Endothelial cell of umbilical vein (primary cell): ENCODE measurements at regions not wholly inside any gene's neighbourhood (a gene's known extent, or its start where the extent isn't known, plus 50 kb on each side); places are given as distances from the start of the nearest gene placed in this dataset.

Experiments used
- BruUV-seq: library from RNA; stranded (reverse); fragments of 400-500 nt; replicated peaks from 2 replicates; lab custom pipeline; 2021; lab: Mats Ljungman, UMichigan
- CTCF ChIA-PET: fragments of 300-600, 350-600 bp; sonication (Branson Sonifier 250); formaldehyde crosslinking; loops from one replicate; lab custom pipeline; 2021; ENCODE audit warnings: antibody characterized with exemption, inconsistent platforms; lab: Charles Lee
- POLR2A ChIA-PET: fragments of 300-600, 350-600 bp; sonication (Branson Sonifier 250); formaldehyde crosslinking; loops from one replicate; lab custom pipeline; 2021; ENCODE audit warnings: antibody characterized with exemption, inconsistent platforms; lab: Charles Lee
- DNase-seq: peaks from one replicate; pipeline ENCODE4 v3.0.0-alpha.2; 2011; ENCODE audit warnings: low read depth, low spot score
- FAIRE-seq: peaks from 2 replicates; lab custom pipeline; 2011; peaks lifted over from hg19 to GRCh38; lab: Jason Lieb, UNC
- H2AFZ ChIP-seq: 2 replicates; pipeline ENCODE4 v1.6.0; 2012; ENCODE audit warnings: low read depth, low read length, control low read depth, inconsistent platforms
- H3K27ac ChIP-seq: 2 replicates; pipeline ENCODE4 v1.5.1; 2011; ENCODE audit warnings: low read depth, mild to moderate bottlenecking, control low read depth, low read length, moderate library complexity; ENCODE audit not compliant: insufficient read depth
- H3K27me3 ChIP-seq, 2 experiments: 2 replicates each; pipeline versions ENCODE4 v1.6.0 to v1.6.1; 2011; ENCODE audit warnings: low read length in 2 of 2, mixed read lengths in 1 of 2; ENCODE audit not compliant: control insufficient read depth in 2 of 2, insufficient read depth in 2 of 2
- H3K36me3 ChIP-seq, 2 experiments: 2 replicates in 1 of 2; 3 replicates in 1 of 2; pipeline ENCODE4 v1.5.1; 2011; ENCODE audit warnings: low read length in 2 of 2, mild to moderate bottlenecking in 1 of 2, moderate library complexity in 1 of 2; ENCODE audit not compliant: control insufficient read depth in 2 of 2, insufficient read depth in 2 of 2; ENCODE audit errors: extremely low read depth in 1 of 2
- H3K4me1 ChIP-seq: 3 replicates; pipeline ENCODE4 v1.5.1; 2011; ENCODE audit warnings: mild to moderate bottlenecking, low read length; ENCODE audit not compliant: control insufficient read depth, insufficient read depth; ENCODE audit errors: extremely low read depth
- H3K4me2 ChIP-seq: 2 replicates; pipeline ENCODE4 v1.6.1; 2011; ENCODE audit warnings: low read length, control low read depth, mixed read lengths; ENCODE audit not compliant: insufficient read depth
- H3K4me3 ChIP-seq, 3 experiments: fragments of 200-600 bp in 1 of 3; sonication (generic), shearing (Covaris generic) in 1 of 3; replicated peaks in 1 of 3; 2 replicates each; pipeline ENCODE4 v1.5.1; 2011 to 2016; ENCODE audit warnings: control low read depth in 3 of 3, low read length in 3 of 3, mild to moderate bottlenecking in 2 of 3, inconsistent platforms in 1 of 3, low read depth in 1 of 3, moderate library complexity in 1 of 3; ENCODE audit not compliant: insufficient read depth in 1 of 3
- H3K79me2 ChIP-seq: 2 replicates; pipeline ENCODE4 v1.6.0; 2012; ENCODE audit warnings: low read length, inconsistent platforms; ENCODE audit not compliant: control insufficient read depth, insufficient read depth
- H3K9ac ChIP-seq: replicated peaks from 2 replicates; pipeline ENCODE3; 2011; ENCODE audit warnings: low read length, control low read depth; ENCODE audit not compliant: insufficient read depth; ENCODE audit errors: extremely low read depth
- H3K9me1 ChIP-seq: replicated peaks from 3 replicates; pipeline ENCODE4 v1.6.0; 2011; ENCODE audit warnings: mild to moderate bottlenecking, low read length; ENCODE audit not compliant: control insufficient read depth, insufficient read depth; ENCODE audit errors: extremely low read depth
- H3K9me3 ChIP-seq: replicated peaks from 2 replicates; pipeline ENCODE4 v1.5.1; 2012; ENCODE audit warnings: low read length, inconsistent platforms; ENCODE audit not compliant: control insufficient read depth, insufficient read depth
- H4K20me1 ChIP-seq: replicated peaks from 2 replicates; pipeline ENCODE3; 2011; ENCODE audit warnings: mild to moderate bottlenecking, low read length; ENCODE audit not compliant: control insufficient read depth, insufficient read depth; ENCODE audit errors: extremely low read depth
- CTCF ChIP-seq, 2 donors: IDR thresholded peaks; 1 replicate in 1 of 2; 2 replicates in 1 of 2; pipeline ENCODE4 v1.5.1; 2011; ENCODE audit warnings: low read length in 2 of 2, mild to moderate bottlenecking in 2 of 2, moderate library complexity in 2 of 2, control low read depth in 1 of 2, inconsistent platforms in 1 of 2, low read depth in 1 of 2; ENCODE audit not compliant: insufficient read depth in 1 of 2; ENCODE audit errors: extremely low read depth in 1 of 2
- EZH2 ChIP-seq: IDR thresholded peaks from 2 replicates; pipeline ENCODE4 v1.6.1; 2012; ENCODE audit warnings: borderline replicate concordance, low read depth, mild to moderate bottlenecking, moderate library complexity, low read length, inconsistent platforms; ENCODE audit not compliant: severe bottlenecking
- FOS ChIP-seq: IDR thresholded peaks from 2 replicates; pipeline ENCODE4 v1.6.1; 2011; ENCODE audit warnings: mild to moderate bottlenecking, low read length, moderate library complexity, borderline replicate concordance; ENCODE audit not compliant: insufficient read depth
- GATA2 ChIP-seq: IDR thresholded peaks from 2 replicates; pipeline ENCODE4 v1.7.0; 2011; ENCODE audit warnings: low read depth, mild to moderate bottlenecking, moderate library complexity, mixed read lengths, low read length; ENCODE audit not compliant: insufficient read length, insufficient read depth
- JUN ChIP-seq: IDR thresholded peaks from 2 replicates; pipeline ENCODE4 v1.6.1; 2011; ENCODE audit warnings: borderline replicate concordance, low read depth; ENCODE audit not compliant: insufficient read length, insufficient read depth
- MAX ChIP-seq: IDR thresholded peaks from 2 replicates; pipeline ENCODE4 v1.6.1; 2011; ENCODE audit not compliant: insufficient read depth, insufficient read length
- MYC ChIP-seq: IDR thresholded peaks from one replicate; pipeline ENCODE4 v1.6.1; 2011; ENCODE audit warnings: mild to moderate bottlenecking, low read depth, low read length
- POLR2A ChIP-seq: IDR thresholded peaks from 2 replicates; pipeline ENCODE4 v1.6.1; 2012; ENCODE audit warnings: low read depth, mild to moderate bottlenecking, control low read depth, low read length
- POLR2AphosphoS5 ChIP-seq: IDR thresholded peaks from 2 replicates; pipeline ENCODE4 v1.6.1; 2012; ENCODE audit warnings: low read depth, mild to moderate bottlenecking, control low read depth, low read length, moderate library complexity; ENCODE audit not compliant: insufficient read depth
- dilution Hi-C: fragments of 300-500 bp; cut with MboI; formaldehyde crosslinking; loops from one replicate; pipeline ENCODE4 v1.15.0; 2019; ENCODE audit warnings: low sequenced_read_pairs; ENCODE audit not compliant: extremely low pct_ligation_motif_present
- intact Hi-C: fragments of 100-400 bp; cut with micrococcal nuclease; formaldehyde crosslinking; loops from one replicate; pipeline ENCODE4 v1.10.0; 2022

GRCh38 chr1:58426918-58427317 is 119.6 kb downstream of the OMA1 start:
- Histone ChIP-seq H3K4me1 (no peaks in the 10 kb centered on the region), H3K9me3 (no peaks in the 10 kb centered on the region), H3K36me3 (no peaks in the 10 kb centered on the region), H3K27me3 (no peaks in the 10 kb centered on the region), H3K9me1 (no peaks in the 10 kb centered on the region), H3K27ac (no peak overlapping the region), H2AFZ (no peak overlapping the region), H3K4me3 (no peak overlapping the region), H3K4me2 (no peak overlapping the region), H4K20me1 (no peaks in the 10 kb centered on the region), H3K79me2 (no peaks in the 10 kb centered on the region), H3K9ac (no peak overlapping the region)
- no TSS peak for BruUV-seq
- intact Hi-C loops, result no loop called here
- DNase-seq (no peak), FAIRE-seq (no peak)
- TF ChIP-seq CTCF (IDR thresholded peaks at IDR 0.05; ENCODE audit: extremely low read depth in 1 of 2, insufficient read depth in 1 of 2, low read depth in 1 of 2, low read length in 2 of 2) (no peak), FOS (no peak), POLR2A (no peak), MAX (no peak), JUN (no peak), GATA2 (no peak), MYC (no peak)
- POLR2A ChIA-PET, result no interaction called here
- CTCF ChIA-PET, result no interaction called here
- dilution Hi-C loops, result no loop called here

GRCh38 chr1:58422436-58422835 is 124.1 kb downstream of the OMA1 start:
- no peaks in the 10 kb centered on the region for H3K27me3 ChIP-seq
- POLR2A ChIA-PET, result no interaction called here
- TF ChIP-seq JUN (no peak), MYC (no peak), EZH2 (no peak), MAX (no peak), POLR2AphosphoS5 (no peak), FOS (no peak), CTCF (IDR thresholded peaks at IDR 0.05; ENCODE audit: extremely low read depth in 1 of 2, insufficient read depth in 1 of 2, low read depth in 1 of 2, low read length in 2 of 2) (no peak), POLR2A (no peak), GATA2 (no peak)
- H3K4me3 ChIP-seq, result no peak overlapping the region
- DNase-seq, result no peak
- intact Hi-C loops (no loop called here), dilution Hi-C loops (no loop called here)
- no peaks in the 10 kb centered on the region for H3K9me3 ChIP-seq
- H3K4me1 ChIP-seq, result no peaks in the 10 kb centered on the region
- H4K20me1 ChIP-seq, result no peaks in the 10 kb centered on the region
- H3K9me1 ChIP-seq, result no peaks in the 10 kb centered on the region
- BruUV-seq, result no TSS peak
- no peak overlapping the region for H2AFZ ChIP-seq
- CTCF ChIA-PET, result interaction anchor here (1.2 kb wide), 1 partner anchor 13 kb away, joined by 3 read pairs; no protein-coding TSS in a partner anchor
- no peak for FAIRE-seq
- no peak overlapping the region for H3K27ac ChIP-seq
- H3K4me2 ChIP-seq, result no peak overlapping the region
- no peak overlapping the region for H3K9ac ChIP-seq
- no peaks in the 10 kb centered on the region for H3K79me2 ChIP-seq
- H3K36me3 ChIP-seq, result no peaks in the 10 kb centered on the region
